Right lobe of liver (tissue), 6 donors: ENCODE measurements at regions not wholly inside any gene's neighbourhood (a gene's known extent, or its start where the extent isn't known, plus 50 kb on each side); places are given as distances from the start of the nearest gene placed in this dataset.

Experiments
- ATAC-seq, 4 donors: fragments of 200-7000 bp; cut with Tn5 transposase; one replicate each; pipeline ENCODE4 v1.9.1; 2020; ENCODE audit warnings: mild to moderate bottlenecking in 4 of 4, moderate library complexity in 4 of 4
- DNase-seq, 3 donors: peaks; one replicate each; pipeline ENCODE4 v3.0.0-alpha.2; 2020
- H3K27ac ChIP-seq, 3 donors: fragments of 200-600 bp; one replicate each; pipeline ENCODE4 v1.8.0; 2022
- H3K27me3 ChIP-seq, 2 donors: fragments of 200-600 bp; one replicate each; pipeline ENCODE4 v1.8.0; 2022
- H3K36me3 ChIP-seq, 4 donors: fragments of 200-600 bp; sonication (generic) in 1 of 4; one replicate each; pipeline versions ENCODE4 v1.5.1 to v1.8.0; 2017 to 2022; ENCODE audit warnings: control low read depth in 1 of 4
- H3K4me1 ChIP-seq, 4 donors: fragments of 200-600 bp; sonication (generic) in 1 of 4; one replicate each; pipeline versions ENCODE4 v1.5.1 to v1.8.0; 2017 to 2022; ENCODE audit warnings: control low read depth in 1 of 4
- H3K4me3 ChIP-seq, 3 donors: fragments of 200-600 bp; one replicate each; pipeline ENCODE4 v1.8.0; 2022
- H3K9me3 ChIP-seq, 4 donors: fragments of 200-600 bp; sonication (generic) in 1 of 4; one replicate each; pipeline versions ENCODE4 v1.5.1 to v1.8.0; 2017 to 2022; ENCODE audit warnings: control low read depth in 1 of 4
- CTCF ChIP-seq, 4 donors: fragments of 200-600 bp in 3 of 4; fragments of 450-650 bp in 1 of 4; IDR thresholded peaks; one replicate each; pipeline versions ENCODE4 v1.5.1 to v1.8.0; 2016 to 2022; ENCODE audit warnings: antibody characterized with exemption in 4 of 4, mild to moderate bottlenecking in 2 of 4
- POLR2A ChIP-seq: fragments of 450-650 bp; IDR thresholded peaks from one replicate; pipeline ENCODE4 v1.6.1; 2017; ENCODE audit warnings: antibody characterized with exemption, mild to moderate bottlenecking
- WGBS: methylation state at CpG from one replicate; pipeline ENCODE4 v1.1.6; 2018; ENCODE audit warnings: low coverage, low lambda C conversion rate; ENCODE audit not compliant: insufficient coverage; ENCODE audit errors: missing lambda C conversion rate; 5-methylcytosine and 5-hydroxymethylcytosine counted together
- intact Hi-C, 2 donors: fragments of 100-400 bp; cut with DNase I; formaldehyde crosslinking; loops; one replicate each; pipeline versions ENCODE4 v1.11.2 to v1.14.1; 2022
- donor health status: DM: no; HTN: yes; CAD: no.
- donor health status: DM: no; HTN: no; CAD: no.
- donor health status: DM: no; HTN: no; CAD: no.
- donor health status: DM: no; HTN: yes; CAD: no.
- donor health status: DM: no; HTN: yes; CAD: no.

GRCh38 chr10:44071479-44071878 lies 313.4 kb downstream of the CXCL12 start:
- H3K27ac ChIP-seq: no peak overlapping the region
- intact Hi-C loops: no loop called here
- H3K4me3 ChIP-seq: no peak overlapping the region
- ATAC-seq (peak; percentile 55 to 67 (median 60)), DNase-seq (no peak)
- no peaks in the 10 kb centered on the region for H3K36me3 ChIP-seq
- 23% methylated on average over 2 of the region's 2 CpGs for WGBS
- no peaks in the 10 kb centered on the region for H3K9me3 ChIP-seq
- H3K4me1 ChIP-seq: peaks cover 0 to 9% (median 4%) of the 10 kb centered on the region in 4 donors
- H3K27me3 ChIP-seq: no peaks in the 10 kb centered on the region
- TF ChIP-seq POLR2A (no peak), CTCF (IDR thresholded peaks at IDR 0.05) (peak in 3 of 4 donors; percentile 16 to 29 (median 18))

DNA sequence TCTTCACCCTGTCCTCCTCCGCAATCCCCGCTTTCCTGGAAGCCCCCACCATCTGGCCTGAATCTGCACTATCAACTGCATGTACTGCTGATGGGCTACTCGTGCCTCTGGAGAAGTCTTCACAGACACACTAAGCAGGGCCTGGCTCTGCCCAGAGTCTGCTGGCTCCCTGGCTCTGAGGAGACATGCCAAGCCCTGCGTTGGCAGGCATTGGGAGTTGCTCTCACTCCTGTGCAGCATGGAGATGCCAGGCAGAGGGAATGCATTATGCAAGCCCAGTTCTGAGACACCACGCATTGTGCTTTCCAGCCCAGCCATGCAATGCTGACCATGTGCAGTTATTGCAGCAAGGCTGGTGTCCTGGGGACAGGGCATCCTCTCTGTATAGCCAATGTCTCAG lies 314.6 kb downstream of the CXCL12 start:
- WGBS: 70% methylated on average over 5 of the region's 5 CpGs
- intact Hi-C loops: no loop called here

DNA sequence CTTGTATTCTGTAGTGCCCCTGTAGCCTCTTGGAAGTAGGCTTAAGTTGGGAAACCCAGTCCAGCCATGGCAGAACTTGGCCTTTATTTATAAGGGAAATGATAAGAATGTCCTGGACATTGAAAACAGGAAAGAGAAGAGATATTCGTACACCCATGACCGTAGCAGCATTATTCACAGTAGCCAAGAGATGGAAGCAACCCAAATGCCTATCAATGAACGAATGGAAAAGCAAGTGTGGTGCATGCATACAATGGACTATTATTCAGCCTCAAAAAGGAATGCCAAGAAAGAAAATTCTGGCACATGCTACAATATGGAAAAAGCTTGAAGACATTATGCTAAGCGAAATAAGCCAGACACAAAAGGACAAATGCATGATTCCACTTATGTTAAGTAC lies 315.3 kb downstream of the CXCL12 start:
- DNase-seq (no peak), ATAC-seq (peak; percentile 27 to 52 (median 48))
- intact Hi-C loops: no loop called here
- TF ChIP-seq POLR2A: no peak
- TF ChIP-seq CTCF (IDR thresholded peaks at IDR 0.05): no peak
- Histone ChIP-seq H3K27ac (peak overlapping the region in 2 of 3 donors; percentile 58 to 65), H3K4me1 (peaks cover 0 to 9% (median 4%) of the 10 kb centered on the region in 4 donors), H3K27me3 (no peaks in the 10 kb centered on the region), H3K4me3 (no peak overlapping the region), H3K36me3 (no peaks in the 10 kb centered on the region), H3K9me3 (no peaks in the 10 kb centered on the region)
- 58% methylated on average over 4 of the region's 4 CpGs for WGBS

More for the DNA sequence above, 314.6 kb downstream of the CXCL12 start:
- Histone ChIP-seq H3K4me3 (no peak overlapping the region), H3K27me3 (no peaks in the 10 kb centered on the region), H3K9me3 (no peaks in the 10 kb centered on the region), H3K36me3 (no peaks in the 10 kb centered on the region), H3K4me1 (peaks cover 0 to 9% (median 4%) of the 10 kb centered on the region in 4 donors), H3K27ac (no peak overlapping the region)
- TF ChIP-seq POLR2A (no peak), CTCF (IDR thresholded peaks at IDR 0.05) (no peak)
- peak; percentile 33 to 78 (median 68) for DNase-seq
- peak; percentile 31 to 67 (median 49) for ATAC-seq

DNA sequence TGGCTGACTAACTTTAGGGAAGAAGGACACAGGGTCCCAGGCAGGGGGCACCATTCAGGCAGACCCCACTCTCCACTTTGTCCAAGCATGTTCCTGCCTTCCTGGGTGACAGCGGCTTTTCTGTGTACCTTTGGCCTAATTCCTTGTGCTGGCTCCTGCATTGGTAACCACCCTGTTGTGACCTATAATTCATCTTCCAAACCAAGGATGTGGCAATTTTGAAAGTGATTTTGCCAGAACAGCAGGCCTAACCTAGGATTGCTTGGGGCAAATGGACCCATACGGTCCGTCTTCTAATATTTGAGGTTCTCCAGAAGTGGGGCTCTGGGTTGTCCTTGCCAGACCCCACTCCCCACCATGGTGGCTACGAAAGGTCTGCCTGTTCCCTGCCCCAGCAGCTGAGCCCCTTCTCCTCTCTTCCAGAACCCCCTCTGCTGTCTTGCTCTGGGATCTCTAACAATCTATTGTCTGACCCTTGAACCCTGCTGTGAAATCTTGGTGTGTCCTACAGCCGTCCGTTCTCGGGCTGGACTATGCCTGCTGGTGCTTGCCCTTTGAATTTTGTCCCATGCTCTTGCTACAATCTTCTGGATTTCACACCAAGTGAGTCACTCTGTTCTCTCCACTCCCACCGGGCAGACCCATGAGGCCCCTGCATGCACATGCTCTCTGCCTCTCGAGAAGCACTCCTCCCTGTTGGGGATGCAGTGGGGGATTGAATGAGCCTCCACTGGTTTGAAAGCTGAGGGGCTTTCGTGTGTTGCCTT lies 316.0 kb downstream of the CXCL12 start:
- DNase-seq (peak; percentile 38 to 76 (median 63)), ATAC-seq (peak; percentile 61 to 70 (median 64))
- no peaks in the 10 kb centered on the region for H3K36me3 ChIP-seq
- H3K4me1 ChIP-seq: peaks cover 0 to 9% (median 4%) of the 10 kb centered on the region in 4 donors
- H3K4me3 ChIP-seq: no peak overlapping the region
- no peaks in the 10 kb centered on the region for H3K9me3 ChIP-seq
- H3K27me3 ChIP-seq: no peaks in the 10 kb centered on the region
- peak overlapping the region in 2 of 3 donors; percentile 58 to 65 for H3K27ac ChIP-seq
- TF ChIP-seq POLR2A: no peak
- TF ChIP-seq CTCF (IDR thresholded peaks at IDR 0.05): no peak
- intact Hi-C loops: no loop called here
- WGBS: 37% methylated on average over 7 of the region's 10 CpGs
